Spleen (tissue), 11 donors: ENCODE measurements at regions not wholly inside any gene's neighbourhood (a gene's known extent, or its start where the extent isn't known, plus 50 kb on each side); places are given as distances from the start of the nearest gene placed in this dataset.

ENCODE experiments used
- DNase-seq: peaks from one replicate; pipeline ENCODE4 v3.0.0-alpha.2; 2020
- H3K27ac ChIP-seq, 8 donors: fragments of 200-600 bp; sonication (generic) in 7 of 8; 1 replicate in 4 of 8; 2 replicates in 4 of 8; pipeline versions ENCODE4 v1.5.0 to v1.8.0; 2016 to 2021; ENCODE audit warnings: inconsistent platforms in 4 of 8, mild to moderate bottlenecking in 4 of 8, moderate library complexity in 1 of 8
- H3K27me3 ChIP-seq, 7 donors: fragments of 200-600 bp; sonication (generic) in 6 of 7; replicated peaks in 1 of 7; 1 replicate in 4 of 7; 2 replicates in 3 of 7; pipeline versions ENCODE4 v1.5.0 to v1.8.0; 2016 to 2021; ENCODE audit warnings: inconsistent platforms in 3 of 7, mild to moderate bottlenecking in 1 of 7
- H3K36me3 ChIP-seq, 6 donors: fragments of 200-600 bp; sonication (generic) in 5 of 6; 1 replicate in 4 of 6; 2 replicates in 2 of 6; pipeline versions ENCODE4 v1.5.0 to v1.8.0; 2016 to 2021; ENCODE audit warnings: inconsistent platforms in 2 of 6
- H3K4me1 ChIP-seq, 6 donors: fragments of 200-600 bp; sonication (generic) in 5 of 6; 1 replicate in 3 of 6; 2 replicates in 3 of 6; pipeline versions ENCODE4 v1.5.0 to v1.8.0; 2016 to 2021; ENCODE audit warnings: inconsistent platforms in 3 of 6
- H3K4me3 ChIP-seq, 8 donors: fragments of 200-600 bp; sonication (generic) in 7 of 8; 1 replicate in 4 of 8; 2 replicates in 4 of 8; pipeline versions ENCODE4 v1.5.0 to v1.8.0; 2016 to 2021; ENCODE audit warnings: inconsistent platforms in 4 of 8, mild to moderate bottlenecking in 4 of 8, moderate library complexity in 2 of 8
- H3K9me3 ChIP-seq, 8 donors: fragments of 200-600 bp; sonication (generic) in 7 of 8; 1 replicate in 4 of 8; 2 replicates in 4 of 8; pipeline versions ENCODE4 v1.5.0 to v1.8.0; 2016 to 2021; ENCODE audit warnings: inconsistent platforms in 4 of 8
- CTCF ChIP-seq, 11 experiments: fragments of 200-600 bp in 7 of 11; fragments of 450-650 bp in 4 of 11; sonication (generic) in 4 of 11; IDR thresholded peaks in 8 of 11; conservative IDR thresholded peaks in 3 of 11; 1 replicate in 7 of 11; 2 replicates in 4 of 11; pipeline versions ENCODE4 v1.4.0 to v1.8.0; 2016 to 2021; ENCODE audit warnings: antibody characterized with exemption in 11 of 11, inconsistent platforms in 4 of 11, mild to moderate bottlenecking in 1 of 11
- POLR2A ChIP-seq, 3 donors: fragments of 450-650 bp; IDR thresholded peaks; one replicate each; pipeline ENCODE4 v1.5.1; 2017; ENCODE audit warnings: antibody characterized with exemption in 3 of 3, mild to moderate bottlenecking in 1 of 3
- POLR2AphosphoS5 ChIP-seq, 3 donors: sonication (generic); formaldehyde crosslinking; IDR thresholded peaks; one replicate each; pipeline ENCODE4 v1.5.1; 2017; ENCODE audit warnings: antibody characterized with exemption in 3 of 3
- WGBS, 5 donors: extraction: QIAGEN DNeasy Blood & Tissue Kit in 3 of 5; methylation state at CpG; one replicate each; pipeline versions ENCODE4 v1.1.5 to v1.1.7; 2013 to 2018; 5-methylcytosine and 5-hydroxymethylcytosine counted together
- intact Hi-C: fragments of 100-400 bp; cut with DNase I; formaldehyde crosslinking; loops from one replicate; pipeline ENCODE4 v1.15.0; 2023; ENCODE audit warnings: low total_unique reads
- donor health status: healthy with polysubstance abuse.
- donor health status: DM: no; HTN: no; CAD: no; lungs with moderate emphysema.
- donor health status: DM: no; HTN: no; CAD: no.
- donor health status: Bipolar disorder and iron deficiency.
- donor health status: healthy.
- donor health status: DM: no; HTN: no; CAD: no.
- donor health status: DM: yes; HTN: yes; CAD: no.

- DNase-seq: no peak
- intact Hi-C loops: no loop called here
- H3K4me3 ChIP-seq: no peak overlapping the region
- H3K9me3 ChIP-seq: peaks cover 0 to 12% (median 0%) of the 10 kb centered on the region in 8 donors
- H3K27ac ChIP-seq: no peak overlapping the region
- 40 to 66% (median 59%) methylated on average over 3 of the region's 3 CpGs for whole genome bisulfite sequencing, 5 donors
- H3K36me3 ChIP-seq: no peaks in the 10 kb centered on the region
- TF ChIP-seq CTCF (IDR thresholded peaks at IDR 0.05 in 8 of 11, conservative IDR thresholded peaks at IDR 0.05 in 3 of 11): no peak
- no peak for TF ChIP-seq POLR2AphosphoS5 (IDR thresholded peaks at IDR 0.05)
- TF ChIP-seq POLR2A (IDR thresholded peaks at IDR 0.05): no peak
- H3K4me1 ChIP-seq: no peaks in the 10 kb centered on the region
- H3K27me3 ChIP-seq: no peaks in the 10 kb centered on the region
Observed at GRCh38 chr14:49512147-49512551, 74.0 kb downstream of the RPS29 start.

- no peak overlapping the region for H3K27ac ChIP-seq
- no peak overlapping the region for H3K4me3 ChIP-seq
- intact Hi-C loops: no loop called here
- DNase-seq: no peak
- H3K36me3 ChIP-seq: no peaks in the 10 kb centered on the region
- peaks cover 0 to 12% (median 0%) of the 10 kb centered on the region in 8 donors for H3K9me3 ChIP-seq
- H3K27me3 ChIP-seq: peaks cover 0 to 5% (median 0%) of the 10 kb centered on the region in 7 donors
- no peak for TF ChIP-seq POLR2A (IDR thresholded peaks at IDR 0.05)
- TF ChIP-seq CTCF (IDR thresholded peaks at IDR 0.05 in 8 of 11, conservative IDR thresholded peaks at IDR 0.05 in 3 of 11): no peak
- no peak for TF ChIP-seq POLR2AphosphoS5 (IDR thresholded peaks at IDR 0.05)
- H3K4me1 ChIP-seq: no peaks in the 10 kb centered on the region
Observed at GRCh38 chr14:49508124-49508523, 78.1 kb downstream of the RPS29 start.

GRCh38 chr14:49506650-49507049, 79.5 kb downstream of the RPS29 start:
- H3K27me3 ChIP-seq: peaks cover 0 to 5% (median 0%) of the 10 kb centered on the region in 7 donors
- intact Hi-C loops: no loop called here
- H3K4me1 ChIP-seq: no peaks in the 10 kb centered on the region
- 76 to 90% (median 82%) methylated on average over 2 of the region's 2 CpGs for WGBS, 5 donors
- H3K27ac ChIP-seq: no peak overlapping the region
- no peak overlapping the region for H3K4me3 ChIP-seq
- no peak for DNase-seq
- peaks cover 0 to 12% (median 0%) of the 10 kb centered on the region in 8 donors for H3K9me3 ChIP-seq
- no peaks in the 10 kb centered on the region for H3K36me3 ChIP-seq
- no peak for TF ChIP-seq POLR2AphosphoS5 (IDR thresholded peaks at IDR 0.05)

GRCh38 chr14:49505041-49505766, 81.0 kb downstream of the RPS29 start:
- intact Hi-C loops: no loop called here
- no peaks in the 10 kb centered on the region for H3K4me1 ChIP-seq
- no peaks in the 10 kb centered on the region for H3K36me3 ChIP-seq
- 27 to 42% (median 38%) methylated on average over 4 to 5 of the region's 5 CpGs for WGBS, 5 donors
- TF ChIP-seq POLR2A (IDR thresholded peaks at IDR 0.05) (no peak), POLR2AphosphoS5 (IDR thresholded peaks at IDR 0.05) (no peak), CTCF (IDR thresholded peaks at IDR 0.05 in 8 of 11, conservative IDR thresholded peaks at IDR 0.05 in 3 of 11) (no peak)
- no peak overlapping the region for H3K27ac ChIP-seq
- DNase-seq: no peak
- peaks cover 0 to 12% (median 0%) of the 10 kb centered on the region in 8 donors for H3K9me3 ChIP-seq
- peaks cover 0 to 13% (median 0%) of the 10 kb centered on the region in 7 donors for H3K27me3 ChIP-seq
- H3K4me3 ChIP-seq: no peak overlapping the region
